Fibroblast of villous mesenchyme (primary cell): ENCODE measurements at regions not wholly inside any gene's neighbourhood (a gene's known extent, or its start where the extent isn't known, plus 50 kb on each side); places are given as distances from the start of the nearest gene placed in this dataset.

Experiments used
- DNase-seq: peaks from one replicate; pipeline ENCODE4 v3.0.0-alpha.2; 2010; ENCODE audit warnings: low read depth
- H3K4me3 ChIP-seq: 2 replicates; pipeline ENCODE4 v1.5.1; 2011; ENCODE audit warnings: low read depth, mild to moderate bottlenecking, low read length
- TF ChIP-seq, protein P1 (sequence below): IDR thresholded peaks from 2 replicates; pipeline ENCODE4 v1.5.1; 2012; ENCODE audit warnings: low read depth, mild to moderate bottlenecking, low read length; ENCODE audit not compliant: insufficient read depth

DNA sequence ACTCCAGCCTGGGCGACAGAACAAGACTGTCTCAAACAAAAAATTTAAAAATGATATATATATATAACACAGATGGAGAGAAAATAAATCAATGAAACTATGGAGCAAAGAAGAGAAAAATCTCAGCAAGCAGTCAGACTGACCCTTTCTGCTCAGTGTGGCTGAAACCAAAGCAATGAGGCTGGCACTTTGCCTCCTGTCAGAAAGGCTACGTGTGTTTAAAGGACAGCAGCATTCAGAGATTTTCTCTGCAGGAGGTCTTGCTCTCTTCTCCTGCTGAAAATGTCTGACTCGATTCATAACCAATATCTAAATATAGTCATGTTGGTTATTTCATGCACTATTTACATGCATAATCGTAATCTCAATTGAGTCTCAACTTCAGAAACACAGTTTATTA, 527.0 kb upstream of the JARID2 start:
- H3K4me3 ChIP-seq = no peak overlapping the region
- TF ChIP-seq, protein P1, sequence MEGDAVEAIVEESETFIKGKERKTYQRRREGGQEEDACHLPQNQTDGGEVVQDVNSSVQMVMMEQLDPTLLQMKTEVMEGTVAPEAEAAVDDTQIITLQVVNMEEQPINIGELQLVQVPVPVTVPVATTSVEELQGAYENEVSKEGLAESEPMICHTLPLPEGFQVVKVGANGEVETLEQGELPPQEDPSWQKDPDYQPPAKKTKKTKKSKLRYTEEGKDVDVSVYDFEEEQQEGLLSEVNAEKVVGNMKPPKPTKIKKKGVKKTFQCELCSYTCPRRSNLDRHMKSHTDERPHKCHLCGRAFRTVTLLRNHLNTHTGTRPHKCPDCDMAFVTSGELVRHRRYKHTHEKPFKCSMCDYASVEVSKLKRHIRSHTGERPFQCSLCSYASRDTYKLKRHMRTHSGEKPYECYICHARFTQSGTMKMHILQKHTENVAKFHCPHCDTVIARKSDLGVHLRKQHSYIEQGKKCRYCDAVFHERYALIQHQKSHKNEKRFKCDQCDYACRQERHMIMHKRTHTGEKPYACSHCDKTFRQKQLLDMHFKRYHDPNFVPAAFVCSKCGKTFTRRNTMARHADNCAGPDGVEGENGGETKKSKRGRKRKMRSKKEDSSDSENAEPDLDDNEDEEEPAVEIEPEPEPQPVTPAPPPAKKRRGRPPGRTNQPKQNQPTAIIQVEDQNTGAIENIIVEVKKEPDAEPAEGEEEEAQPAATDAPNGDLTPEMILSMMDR = no peak
- no peak for DNase-seq

DNA sequence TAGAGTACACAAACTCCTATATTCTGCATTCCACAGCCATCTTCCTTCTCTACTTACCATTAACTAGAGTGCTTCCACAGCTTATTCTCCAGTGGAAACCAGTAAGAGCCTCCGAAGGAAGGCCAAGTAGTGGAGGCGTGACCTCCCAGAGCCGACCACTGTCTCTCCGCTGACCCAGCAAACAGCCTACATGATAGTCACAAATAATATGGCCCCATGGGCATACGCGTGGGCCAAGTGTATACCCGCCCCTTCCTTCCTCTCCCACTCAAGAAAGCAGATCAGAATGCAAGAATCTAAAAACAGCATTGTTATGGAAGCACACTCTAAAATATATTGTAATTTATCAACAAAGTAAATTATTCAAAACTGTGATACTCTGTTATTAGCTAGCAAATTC, 526.6 kb upstream of the JARID2 start:
- TF ChIP-seq, protein P1 = no peak

DNA sequence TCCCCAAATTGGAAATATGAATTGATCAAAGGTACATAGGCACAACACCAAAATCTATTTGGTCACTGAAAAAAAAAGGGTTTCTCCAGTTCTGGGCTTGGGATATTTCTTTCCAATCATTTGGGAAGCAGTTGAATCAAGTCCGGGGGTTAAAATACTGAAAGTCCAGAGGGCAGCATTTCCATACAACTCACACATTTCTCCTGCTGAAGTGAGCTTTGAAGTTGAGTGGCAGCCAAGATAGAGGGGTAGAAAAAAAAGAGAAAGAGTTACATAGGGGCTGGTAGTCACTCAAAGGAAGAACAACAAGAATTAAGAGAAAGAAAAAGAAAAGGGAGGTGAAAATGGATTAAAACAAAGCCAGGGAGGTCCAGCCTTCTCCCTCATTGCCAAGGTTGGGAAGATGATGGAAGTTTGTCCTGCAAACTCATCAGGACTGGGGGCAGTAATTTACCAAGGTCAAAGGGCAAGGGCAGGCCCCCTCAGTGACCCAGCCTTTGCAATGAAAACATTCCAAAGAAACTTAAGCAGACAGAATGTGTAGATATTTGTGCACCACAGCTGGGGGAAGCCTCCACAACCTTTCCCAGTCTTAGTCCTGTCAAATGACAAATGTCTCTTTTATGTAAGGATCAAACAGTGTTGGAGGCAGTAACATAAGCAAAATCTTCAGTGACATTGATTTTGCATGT, 525.3 kb upstream of the JARID2 start:
- no peak for DNase-seq
- H3K4me3 ChIP-seq = no peak overlapping the region
- TF ChIP-seq, protein P1 = no peak

More for the DNA sequence above, 526.6 kb upstream of the JARID2 start:
- DNase-seq = no peak
- no peak overlapping the region for H3K4me3 ChIP-seq

DNA sequence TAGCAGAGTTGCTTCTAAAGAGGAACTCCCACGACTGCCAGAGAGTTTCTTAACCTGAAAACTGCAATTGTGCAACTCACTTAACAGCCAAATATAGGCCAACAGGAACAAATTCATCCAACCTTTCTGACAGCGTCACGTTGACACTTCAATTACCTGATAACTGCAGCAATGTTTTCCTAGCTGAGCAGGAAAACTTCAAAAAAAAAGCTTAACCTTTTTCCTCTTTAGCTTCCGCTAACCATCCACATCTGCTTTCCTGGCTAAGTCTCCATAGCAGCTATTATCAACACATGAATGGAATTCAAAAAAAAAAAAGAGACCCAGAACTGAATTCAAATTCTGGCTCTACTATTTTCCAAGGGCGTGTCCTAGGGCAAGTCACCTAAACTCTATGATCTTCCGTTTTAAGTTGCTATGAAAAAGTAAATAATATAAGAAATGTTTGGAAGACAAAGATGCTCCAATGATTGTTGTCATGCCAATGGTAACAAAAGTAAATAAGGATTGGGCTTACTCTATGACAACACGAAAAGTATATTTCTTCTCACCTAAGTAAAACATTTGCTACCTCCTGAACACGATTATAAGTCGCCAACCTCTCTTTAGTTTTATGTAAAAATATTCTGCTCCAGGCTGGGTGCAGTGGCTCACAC, 524.6 kb upstream of the JARID2 start:
- H3K4me3 ChIP-seq = no peak overlapping the region
- peak; percentile 83 for DNase-seq
- TF ChIP-seq, protein P1 = no peak

DNA sequence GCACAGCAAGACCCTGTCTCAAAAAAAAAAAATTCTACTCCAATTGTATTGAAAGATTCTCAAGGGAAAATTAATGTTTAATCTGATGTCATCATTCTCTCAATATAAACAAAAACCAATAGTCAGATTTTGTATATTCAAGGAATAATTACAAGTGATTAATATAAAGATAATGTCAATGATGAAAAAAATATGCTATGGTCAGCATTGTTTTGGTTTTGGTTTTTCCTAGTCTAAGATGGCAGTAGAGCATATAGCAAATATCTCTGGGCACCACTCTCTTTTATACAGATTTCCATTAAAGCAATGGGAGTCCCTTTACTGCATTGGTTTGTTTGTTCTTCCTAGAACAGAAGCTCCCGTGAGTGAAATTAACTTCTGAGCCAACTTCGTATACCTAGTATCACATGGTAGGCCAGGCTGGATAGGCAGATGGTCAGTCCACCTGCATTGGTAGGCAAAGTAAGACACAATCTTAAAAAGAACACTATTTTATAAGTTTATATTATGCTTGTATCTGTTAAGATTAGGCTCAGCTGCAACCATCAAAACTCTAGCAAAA, 523.8 kb upstream of the JARID2 start:
- no peak for DNase-seq
- TF ChIP-seq, protein P1 = no peak
- no peak overlapping the region for H3K4me3 ChIP-seq

DNA sequence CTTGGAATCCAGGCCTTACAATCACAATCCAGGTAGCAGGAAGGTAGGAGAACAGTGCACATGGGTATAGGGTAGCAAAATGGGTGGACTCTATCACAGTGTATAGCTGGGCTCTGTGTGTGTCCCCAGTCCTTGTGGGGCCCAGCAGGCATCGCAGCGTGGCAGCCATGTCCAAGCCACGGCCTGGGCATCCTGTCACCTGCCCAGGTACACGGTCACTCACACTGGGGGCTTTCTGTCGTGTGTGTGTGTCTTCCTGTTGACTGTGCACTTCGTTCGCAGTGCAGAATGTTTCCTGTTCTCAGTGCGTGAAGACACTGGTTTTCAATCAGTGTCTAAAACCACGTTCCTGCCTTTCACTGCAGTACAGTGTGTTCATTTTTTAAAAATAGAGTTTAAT, 523.2 kb upstream of the JARID2 start:
- H3K4me3 ChIP-seq = no peak overlapping the region
- no peak for DNase-seq
- TF ChIP-seq, protein P1 = no peak
